ENCODE measurements at regions not wholly inside any gene's neighbourhood (a gene's known extent, or its start where the extent isn't known, plus 50 kb on each side); places are given as distances from the start of the nearest gene placed in this dataset.

GRCh38 chr7:142685877-142686508 is 63.3 kb upstream of the PRSS1 start:
- DNase-seq (ENCODE audit: low read depth, low spot score), result no peak
- no peaks in the 10 kb centered on the region for H3K9me3 ChIP-seq (ENCODE audit: insufficient read depth, low read length)
- TF ChIP-seq ZNF274 (IDR thresholded peaks at IDR 0.05; ENCODE audit: low read depth, low read length) (no peak), SUZ12 (IDR thresholded peaks at IDR 0.05; ENCODE audit: extremely low read depth, insufficient read depth, insufficient read length) (no peak), YY1 (IDR thresholded peaks at IDR 0.05; ENCODE audit: insufficient read depth, insufficient read length) (no peak)
- H3K27me3 ChIP-seq (ENCODE audit: insufficient read depth, insufficient read length), result no peaks in the 10 kb centered on the region
- no peaks in the 10 kb centered on the region for H3K36me3 ChIP-seq (ENCODE audit: insufficient read depth, insufficient read length, low read length)
- H3K9ac ChIP-seq (ENCODE audit: insufficient read length, low read depth), result no peak overlapping the region
- no peaks in the 10 kb centered on the region for H3K4me1 ChIP-seq (ENCODE audit: insufficient read depth, insufficient read length)
- no peak overlapping the region for H3K4me3 ChIP-seq (ENCODE audit: insufficient read length, low read depth)

GRCh38 chr7:142681314-142682092 is 67.8 kb upstream of the PRSS1 start:
- Histone ChIP-seq H3K27me3 (ENCODE audit: insufficient read depth, insufficient read length) (no peaks in the 10 kb centered on the region), H3K9ac (ENCODE audit: insufficient read length, low read depth) (no peak overlapping the region), H3K36me3 (ENCODE audit: insufficient read depth, insufficient read length, low read length) (no peaks in the 10 kb centered on the region), H3K4me3 (ENCODE audit: insufficient read length, low read depth) (no peak overlapping the region), H3K9me3 (ENCODE audit: insufficient read depth, low read length) (peaks cover 12% of the 10 kb centered on the region), H3K4me1 (ENCODE audit: insufficient read depth, insufficient read length) (no peaks in the 10 kb centered on the region)
- no peak for DNase-seq (ENCODE audit: low read depth, low spot score)
- TF ChIP-seq YY1 (IDR thresholded peaks at IDR 0.05; ENCODE audit: insufficient read depth, insufficient read length) (no peak), ZNF274 (IDR thresholded peaks at IDR 0.05; ENCODE audit: low read depth, low read length) (no peak), SUZ12 (IDR thresholded peaks at IDR 0.05; ENCODE audit: extremely low read depth, insufficient read depth, insufficient read length) (no peak)

- Histone ChIP-seq H3K4me3 (ENCODE audit: insufficient read length, low read depth) (no peak overlapping the region), H3K27me3 (ENCODE audit: insufficient read depth, insufficient read length) (no peaks in the 10 kb centered on the region), H3K9me3 (ENCODE audit: insufficient read depth, low read length) (no peaks in the 10 kb centered on the region), H3K9ac (ENCODE audit: insufficient read length, low read depth) (no peak overlapping the region), H3K4me1 (ENCODE audit: insufficient read depth, insufficient read length) (no peaks in the 10 kb centered on the region), H3K36me3 (ENCODE audit: insufficient read depth, insufficient read length, low read length) (no peaks in the 10 kb centered on the region)
- no peak for DNase-seq (ENCODE audit: low read depth, low spot score)
- TF ChIP-seq YY1 (IDR thresholded peaks at IDR 0.05; ENCODE audit: insufficient read depth, insufficient read length), result no peak
- no peak for TF ChIP-seq ZNF274 (IDR thresholded peaks at IDR 0.05; ENCODE audit: low read depth, low read length)
- TF ChIP-seq SUZ12 (IDR thresholded peaks at IDR 0.05; ENCODE audit: extremely low read depth, insufficient read depth, insufficient read length), result no peak
Measured at GRCh38 chr7:142671506-142671905, 77.8 kb upstream of the PRSS1 start.

GRCh38 chr7:142670511-142670910 is 78.8 kb upstream of the PRSS1 start:
- DNase-seq (ENCODE audit: low read depth, low spot score), result no peak
- Histone ChIP-seq H3K36me3 (ENCODE audit: insufficient read depth, insufficient read length, low read length) (no peaks in the 10 kb centered on the region), H3K4me1 (ENCODE audit: insufficient read depth, insufficient read length) (no peaks in the 10 kb centered on the region), H3K4me3 (ENCODE audit: insufficient read length, low read depth) (no peak overlapping the region), H3K27me3 (ENCODE audit: insufficient read depth, insufficient read length) (no peaks in the 10 kb centered on the region), H3K9ac (ENCODE audit: insufficient read length, low read depth) (no peak overlapping the region), H3K9me3 (ENCODE audit: insufficient read depth, low read length) (no peaks in the 10 kb centered on the region)
- TF ChIP-seq YY1 (IDR thresholded peaks at IDR 0.05; ENCODE audit: insufficient read depth, insufficient read length) (no peak), SUZ12 (IDR thresholded peaks at IDR 0.05; ENCODE audit: extremely low read depth, insufficient read depth, insufficient read length) (no peak), ZNF274 (IDR thresholded peaks at IDR 0.05; ENCODE audit: low read depth, low read length) (no peak)

GRCh38 chr7:142669074-142669654 is 80.1 kb upstream of the PRSS1 start:
- Histone ChIP-seq H3K4me3 (ENCODE audit: insufficient read length, low read depth) (no peak overlapping the region), H3K27me3 (ENCODE audit: insufficient read depth, insufficient read length) (no peaks in the 10 kb centered on the region), H3K9me3 (ENCODE audit: insufficient read depth, low read length) (no peaks in the 10 kb centered on the region), H3K9ac (ENCODE audit: insufficient read length, low read depth) (no peak overlapping the region), H3K36me3 (ENCODE audit: insufficient read depth, insufficient read length, low read length) (no peaks in the 10 kb centered on the region), H3K4me1 (ENCODE audit: insufficient read depth, insufficient read length) (no peaks in the 10 kb centered on the region)
- no peak for TF ChIP-seq YY1 (IDR thresholded peaks at IDR 0.05; ENCODE audit: insufficient read depth, insufficient read length)
- no peak for TF ChIP-seq ZNF274 (IDR thresholded peaks at IDR 0.05; ENCODE audit: low read depth, low read length)
- no peak for TF ChIP-seq SUZ12 (IDR thresholded peaks at IDR 0.05; ENCODE audit: extremely low read depth, insufficient read depth, insufficient read length)
- peak; percentile 20 for DNase-seq (ENCODE audit: low read depth, low spot score)

- H3K36me3 ChIP-seq (ENCODE audit: insufficient read depth, insufficient read length, low read length), result no peaks in the 10 kb centered on the region
- no peaks in the 10 kb centered on the region for H3K27me3 ChIP-seq (ENCODE audit: insufficient read depth, insufficient read length)
- H3K9me3 ChIP-seq (ENCODE audit: insufficient read depth, low read length), result no peaks in the 10 kb centered on the region
- DNase-seq (ENCODE audit: low read depth, low spot score), result no peak
- H3K9ac ChIP-seq (ENCODE audit: insufficient read length, low read depth), result no peak overlapping the region
- TF ChIP-seq YY1 (IDR thresholded peaks at IDR 0.05; ENCODE audit: insufficient read depth, insufficient read length) (no peak), ZNF274 (IDR thresholded peaks at IDR 0.05; ENCODE audit: low read depth, low read length) (no peak), SUZ12 (IDR thresholded peaks at IDR 0.05; ENCODE audit: extremely low read depth, insufficient read depth, insufficient read length) (no peak)
- H3K4me1 ChIP-seq (ENCODE audit: insufficient read depth, insufficient read length), result no peaks in the 10 kb centered on the region
- H3K4me3 ChIP-seq (ENCODE audit: insufficient read length, low read depth), result no peak overlapping the region
Measured at GRCh38 chr7:142668495-142668894, 80.8 kb upstream of the PRSS1 start.

- TF ChIP-seq SUZ12 (IDR thresholded peaks at IDR 0.05; ENCODE audit: extremely low read depth, insufficient read depth, insufficient read length), result no peak
- no peak for TF ChIP-seq YY1 (IDR thresholded peaks at IDR 0.05; ENCODE audit: insufficient read depth, insufficient read length)
- TF ChIP-seq ZNF274 (IDR thresholded peaks at IDR 0.05; ENCODE audit: low read depth, low read length), result no peak
- no peak overlapping the region for H3K9ac ChIP-seq (ENCODE audit: insufficient read length, low read depth)
- no peaks in the 10 kb centered on the region for H3K27me3 ChIP-seq (ENCODE audit: insufficient read depth, insufficient read length)
Measured at GRCh38 chr7:142657376-142657775, 91.9 kb upstream of the PRSS1 start.

More at GRCh38 chr7:142657376-142657775, 91.9 kb upstream of the PRSS1 start:
- Histone ChIP-seq H3K9me3 (ENCODE audit: insufficient read depth, low read length) (no peaks in the 10 kb centered on the region), H3K36me3 (ENCODE audit: insufficient read depth, insufficient read length, low read length) (no peaks in the 10 kb centered on the region), H3K4me3 (ENCODE audit: insufficient read length, low read depth) (no peak overlapping the region), H3K4me1 (ENCODE audit: insufficient read depth, insufficient read length) (no peaks in the 10 kb centered on the region)
- no peak for DNase-seq (ENCODE audit: low read depth, low spot score)
